ENCODE measurements at regions not wholly inside any gene's neighbourhood (a gene's known extent, or its start where the extent isn't known, plus 50 kb on each side); places are given as distances from the start of the nearest gene placed in this dataset.

GRCh38 chr20:7734216-7734615, 206.0 kb downstream of the HAO1 start:
- no peak for TF ChIP-seq CTCF (CRISPR knock-in tag; IDR thresholded peaks at IDR 0.05)
- TF ChIP-seq POLR2A (IDR thresholded peaks at IDR 0.05; ENCODE audit: insufficient read depth in 1 of 2, low read depth in 2 of 2, low read length in 2 of 2): no peak
- TF ChIP-seq ZSCAN25 (CRISPR knock-in tag; IDR thresholded peaks at IDR 0.05): no peak
